COLO668 (cell line): ENCODE measurements at regions not wholly inside any gene's neighbourhood (a gene's known extent, or its start where the extent isn't known, plus 50 kb on each side); places are given as distances from the start of the nearest gene placed in this dataset.
A peak's percentile ranks its signal among the peaks of the same experiment; 100 is the strongest.

Source experiments
- DNase-seq: peaks from one replicate; lab custom pipeline; 2025; ENCODE audit not compliant: unreplicated experiment; lab: John Stamatoyannopoulos, UW

DNA sequence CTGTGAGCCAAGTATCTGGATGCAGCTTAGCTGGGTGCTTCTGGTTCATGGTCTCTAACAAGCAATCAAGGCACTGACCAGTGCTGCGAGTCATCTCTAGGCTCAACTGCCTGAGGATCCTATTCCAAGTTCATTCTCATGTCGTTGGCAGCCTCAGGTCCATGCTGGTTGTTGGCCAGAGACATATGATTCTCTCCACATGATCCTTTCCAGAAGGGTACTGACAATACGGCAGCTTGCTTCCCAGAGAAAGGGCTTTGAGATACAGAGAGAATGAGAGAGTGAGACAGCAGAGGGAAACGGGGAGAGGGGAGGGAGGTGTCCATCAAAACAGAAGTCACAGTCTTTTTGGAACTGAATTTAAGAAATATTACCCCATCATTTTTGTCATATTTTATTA lies 405.6 kb downstream of the XPNPEP1 start:
- DNase-seq, result no peak

DNA sequence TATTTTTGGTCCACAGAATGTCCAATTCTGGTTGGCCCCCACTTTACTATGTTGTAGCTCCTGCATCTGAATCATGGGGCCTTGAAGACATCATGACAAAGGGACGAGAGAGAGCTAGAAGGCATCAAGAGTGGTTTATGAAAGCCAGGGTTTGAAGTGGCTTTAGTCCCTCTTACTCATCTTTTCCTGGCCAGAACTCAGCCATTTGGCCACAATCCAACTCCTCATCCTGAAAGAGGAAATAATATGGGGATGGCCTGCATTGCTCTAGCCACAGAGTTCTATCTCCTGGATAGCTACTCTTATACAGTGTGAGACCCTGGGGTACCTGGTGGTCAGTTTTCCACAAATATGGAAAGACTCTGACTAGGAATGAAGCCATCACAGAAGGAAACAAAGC lies 418.9 kb downstream of the XPNPEP1 start:
- no peak for DNase-seq

DNA sequence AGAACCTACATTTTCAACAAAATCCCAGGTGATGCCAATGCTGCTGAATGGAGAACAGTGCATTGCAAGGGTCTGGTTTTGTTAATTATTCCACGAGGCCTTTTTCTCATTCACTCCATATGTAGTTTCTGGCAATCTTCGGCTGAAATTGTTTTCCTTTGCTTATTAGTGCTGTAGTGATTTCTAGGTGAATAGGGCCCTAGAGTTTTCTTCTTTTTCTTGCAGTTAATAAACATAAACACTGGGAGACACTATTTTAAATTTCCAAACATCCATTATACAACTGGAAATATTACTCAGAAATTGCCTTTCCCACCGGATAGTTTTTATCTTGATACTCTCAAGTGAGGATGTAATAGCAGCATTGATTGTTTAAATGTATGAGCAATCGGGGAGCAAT lies 435.6 kb downstream of the XPNPEP1 start:
- DNase-seq, result no peak

DNA sequence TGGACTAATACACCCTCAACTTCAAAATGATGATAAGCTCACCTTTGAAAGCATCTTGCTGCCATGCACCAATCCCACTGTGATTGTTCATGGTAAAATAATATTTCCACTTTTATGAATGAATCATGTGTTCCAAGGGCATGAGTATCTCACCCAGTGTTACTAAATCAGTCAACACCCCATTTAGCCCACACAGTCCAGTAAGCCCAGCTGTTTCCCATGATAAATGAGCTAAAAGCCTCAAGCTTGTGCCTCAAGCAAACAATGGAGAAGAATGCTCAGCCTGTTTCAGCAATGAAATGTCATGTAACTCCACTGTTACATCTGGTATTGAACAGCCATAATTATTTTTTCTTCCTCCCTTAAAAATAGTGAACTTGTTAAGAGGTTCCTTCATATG lies 442.5 kb downstream of the XPNPEP1 start:
- no peak for DNase-seq

DNA sequence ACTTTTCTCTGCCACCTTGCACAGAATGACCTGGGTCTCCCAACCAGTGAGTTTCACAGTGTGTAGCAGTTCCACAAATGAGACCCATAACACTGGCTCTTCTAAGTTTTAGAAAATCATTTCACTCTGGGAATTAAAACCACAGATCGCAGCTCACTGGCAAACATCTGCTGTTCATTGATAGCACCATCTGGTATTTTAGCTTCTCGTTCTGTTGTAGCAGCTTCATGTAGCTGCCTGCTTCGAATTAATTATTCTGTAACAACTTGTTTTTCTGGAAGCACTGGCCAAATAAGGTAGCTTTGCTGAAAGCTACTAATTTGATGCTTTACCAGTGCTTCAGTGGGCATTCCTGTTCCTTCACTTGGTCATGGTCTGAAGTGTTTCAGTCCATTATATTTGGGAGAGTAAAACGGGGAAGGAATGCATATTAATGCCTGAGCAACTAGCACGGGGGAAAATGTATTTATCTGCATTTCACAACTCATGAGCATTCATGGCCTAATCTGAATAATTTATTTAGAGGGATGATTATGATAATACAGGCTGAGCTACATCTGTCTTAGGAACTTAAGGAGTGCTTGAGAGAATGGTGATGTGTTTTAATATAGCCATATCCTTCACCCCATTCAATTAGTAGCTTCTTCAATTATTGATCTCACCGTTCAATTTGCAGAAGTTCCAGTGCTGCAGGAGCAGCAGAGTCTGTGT lies 447.4 kb downstream of the XPNPEP1 start:
- no peak for DNase-seq

DNA sequence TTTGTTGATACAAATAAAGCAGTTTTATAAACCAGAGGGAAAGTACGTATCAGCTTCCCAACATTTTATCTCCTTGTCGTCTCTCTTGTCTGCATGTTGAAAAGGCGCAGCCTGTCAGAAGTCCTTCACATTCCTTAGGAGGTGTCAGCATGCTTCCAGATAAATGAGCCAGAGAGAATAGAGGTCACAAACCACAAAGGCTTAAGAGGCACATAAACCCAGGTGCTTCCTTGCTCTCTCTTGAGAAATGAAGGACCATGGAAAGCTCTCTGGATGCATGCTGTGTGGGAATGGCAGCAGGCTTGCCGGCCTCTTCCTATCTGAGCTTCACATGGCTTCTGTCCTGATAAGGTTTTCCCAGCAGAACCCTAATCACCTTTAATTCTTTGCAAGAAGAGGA lies 448.5 kb downstream of the XPNPEP1 start:
- DNase-seq, result no peak

DNA sequence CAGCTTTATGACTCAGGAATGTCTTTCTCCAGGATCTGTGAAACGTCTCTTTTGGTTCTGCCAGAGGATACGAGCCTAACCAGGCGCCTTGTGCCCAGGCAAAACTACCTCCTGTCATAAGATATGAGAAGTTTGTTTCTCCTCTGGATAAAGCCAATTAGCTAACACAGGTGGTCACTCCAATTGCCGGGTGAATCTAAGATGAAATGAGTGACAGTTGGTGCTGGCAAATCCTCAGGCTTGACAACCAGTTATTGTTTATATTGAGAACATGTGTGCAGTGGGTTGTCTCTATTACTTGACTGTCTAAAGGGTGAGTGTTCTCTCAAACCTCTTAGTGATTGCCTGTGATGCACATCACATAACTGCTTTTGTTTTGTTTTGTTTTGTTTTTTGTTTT lies 449.1 kb downstream of the XPNPEP1 start:
- DNase-seq, result no peak

DNA sequence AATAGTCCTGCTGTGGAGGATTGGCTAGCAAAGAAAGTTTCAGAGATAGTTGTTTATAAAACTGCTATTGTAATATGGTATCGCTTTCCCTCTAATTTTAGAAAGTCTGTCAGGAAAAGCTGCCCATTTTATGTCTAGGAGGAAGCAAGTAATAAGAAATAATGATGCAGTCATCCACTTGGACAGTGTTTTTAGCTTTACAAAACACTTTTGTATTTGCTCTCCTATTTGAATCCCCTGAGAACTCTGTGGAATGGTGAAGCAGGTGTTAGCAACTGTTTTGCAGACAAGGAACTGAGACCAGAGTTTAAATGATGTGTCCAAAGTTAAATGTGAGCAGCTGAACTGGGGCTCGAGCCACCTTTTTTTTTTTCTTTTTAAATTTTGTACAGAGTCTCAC lies 455.8 kb downstream of the XPNPEP1 start:
- no peak for DNase-seq

DNA sequence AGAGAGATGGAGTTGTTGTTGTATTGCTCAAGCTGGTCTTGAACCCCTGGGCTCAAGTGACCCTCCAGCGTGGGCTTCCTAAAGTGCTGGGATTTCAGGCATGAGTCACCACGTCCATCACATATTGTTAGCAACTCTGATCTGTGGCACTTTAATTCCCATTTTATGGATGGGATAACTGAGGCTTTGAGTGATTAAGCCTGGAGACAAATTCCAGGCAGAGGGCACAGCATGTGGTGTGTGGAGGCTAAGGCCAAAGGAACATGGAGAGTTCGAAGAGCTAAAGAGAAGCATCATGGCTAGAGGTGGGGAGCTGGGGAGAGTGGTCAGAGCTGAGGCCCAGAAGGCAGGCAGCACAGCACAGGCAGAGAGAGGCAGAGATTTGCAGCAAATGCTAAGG lies 458.4 kb downstream of the XPNPEP1 start:
- DNase-seq, result no peak

DNA sequence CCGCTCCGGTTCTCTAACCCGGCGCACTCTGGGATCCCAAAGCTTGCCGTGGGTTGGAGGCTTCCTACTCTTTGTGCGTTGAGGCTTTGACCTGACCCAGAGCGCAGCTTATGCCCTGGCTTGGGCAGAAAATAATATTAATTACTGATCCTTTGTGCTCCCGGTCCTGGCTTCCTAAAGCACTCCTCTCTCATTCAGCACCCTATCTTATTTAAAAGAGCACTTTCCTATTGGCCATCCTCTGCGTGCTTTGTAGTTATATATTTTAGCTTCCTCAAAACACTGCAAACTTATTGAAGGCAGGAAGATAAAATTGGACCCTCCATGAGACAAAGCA lies 466.0 kb downstream of the XPNPEP1 start:
- DNase-seq, result no peak

DNA sequence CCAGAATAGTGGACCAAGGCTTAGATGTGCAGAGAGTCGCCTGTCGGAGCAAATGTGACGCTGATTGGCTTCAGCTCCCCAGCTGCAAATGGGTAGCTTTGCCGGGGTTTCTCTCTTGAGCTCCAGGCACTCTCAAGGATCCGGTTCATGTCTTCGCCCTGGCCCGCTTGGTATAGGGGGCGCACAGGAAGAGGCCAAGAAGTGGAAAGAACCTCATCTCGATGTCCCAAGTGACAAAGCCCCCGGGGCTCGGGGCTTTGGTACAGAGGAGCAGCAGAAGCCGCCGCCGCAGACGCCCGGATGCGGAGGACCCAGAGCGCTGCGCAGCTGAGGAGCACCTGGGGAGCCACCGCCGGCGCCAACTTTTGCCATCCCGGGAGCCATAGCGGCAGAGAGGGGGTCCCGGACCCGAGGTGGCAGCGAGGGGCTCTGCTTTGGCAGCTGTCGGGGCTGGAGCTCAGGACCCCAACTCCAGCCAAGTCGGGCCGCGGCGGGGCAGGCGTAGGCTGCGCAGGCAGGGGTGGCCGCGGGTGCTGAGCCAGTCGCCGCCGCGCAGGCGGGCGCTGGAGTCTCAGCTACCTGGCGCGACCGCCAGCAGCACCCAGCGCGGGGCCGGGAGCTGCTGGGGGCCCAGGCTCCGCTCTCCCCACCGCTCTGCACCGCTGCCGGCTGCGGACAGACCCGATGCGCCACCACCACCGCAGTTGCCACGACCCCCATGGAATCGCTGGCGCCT lies 466.6 kb downstream of the XPNPEP1 start:
- no peak for DNase-seq

DNA sequence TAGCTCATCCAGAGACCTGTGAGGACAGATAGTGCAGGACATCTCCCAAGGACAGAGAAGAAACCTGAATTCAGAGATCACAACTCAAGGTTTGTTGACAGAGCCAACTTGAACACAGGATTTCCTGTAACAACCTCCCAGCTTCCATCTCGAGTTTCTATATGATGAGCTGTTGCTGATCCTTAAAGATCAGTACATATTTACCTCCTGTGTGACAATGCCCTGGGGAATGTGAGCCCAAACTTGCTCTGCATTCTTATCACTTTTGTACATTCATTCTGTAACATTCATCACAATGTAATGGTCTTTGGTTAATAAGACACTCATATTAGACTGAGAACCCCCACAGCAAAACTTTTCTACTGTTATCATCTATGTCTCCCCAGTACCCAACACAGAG lies 468.6 kb downstream of the XPNPEP1 start:
- DNase-seq, result no peak

DNA sequence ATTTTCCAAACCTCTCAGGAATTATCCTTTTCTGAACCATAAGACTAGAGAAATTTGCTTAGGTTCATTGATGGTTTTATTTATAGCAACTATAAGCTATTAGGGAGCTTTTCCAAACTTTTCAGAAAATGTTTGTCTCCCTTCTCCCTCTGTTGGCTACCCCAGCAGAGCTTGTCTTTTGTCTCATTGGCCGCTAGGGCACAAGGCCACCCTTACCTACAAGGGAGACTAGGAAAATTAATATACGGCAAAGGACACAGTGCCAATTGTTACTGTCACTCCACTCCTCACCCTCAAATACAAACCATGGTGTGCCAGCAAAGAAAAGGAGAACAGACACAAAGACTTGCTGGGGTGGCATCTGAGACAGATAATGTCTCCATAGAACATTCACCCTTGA lies 471.4 kb downstream of the XPNPEP1 start:
- no peak for DNase-seq

DNA sequence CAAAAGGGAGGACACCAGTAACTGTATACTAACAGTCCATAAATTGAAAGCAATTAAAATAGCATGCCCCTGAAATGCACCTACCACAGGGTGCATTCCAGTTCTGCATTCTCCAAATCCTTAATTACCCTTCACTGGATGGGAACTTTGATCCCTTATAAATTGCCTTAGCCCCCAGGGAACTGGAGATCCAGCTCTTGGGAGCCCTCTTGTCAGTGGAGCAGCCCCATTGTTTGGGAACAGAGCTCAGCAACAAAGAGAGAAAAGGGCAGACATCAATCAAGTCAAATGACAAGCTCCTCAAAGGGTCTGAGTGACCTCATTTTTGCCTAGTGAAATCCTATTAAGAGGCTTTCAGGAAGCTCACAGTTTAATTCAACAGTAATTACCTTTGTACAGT lies 472.6 kb downstream of the XPNPEP1 start:
- peak; percentile 3 for DNase-seq

DNA sequence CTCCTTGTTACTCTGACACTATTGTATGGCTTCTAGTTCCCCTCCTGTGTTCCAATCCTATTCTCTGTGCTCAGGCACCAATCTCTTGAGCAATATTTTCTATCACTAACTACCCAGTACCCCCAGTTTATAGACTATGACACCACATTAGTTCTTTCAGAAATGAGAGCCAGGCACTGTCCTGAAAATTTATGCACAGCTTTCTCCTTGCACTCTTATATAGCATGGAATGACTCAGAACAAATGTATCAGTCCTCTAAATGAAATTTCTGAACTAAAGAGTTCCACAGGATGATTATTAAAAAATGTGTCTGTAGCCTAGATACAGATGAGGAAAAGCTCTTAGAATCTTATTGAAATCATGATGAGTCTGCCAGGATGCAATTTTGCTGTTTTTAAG lies 489.9 kb downstream of the XPNPEP1 start:
- DNase-seq, result no peak

DNA sequence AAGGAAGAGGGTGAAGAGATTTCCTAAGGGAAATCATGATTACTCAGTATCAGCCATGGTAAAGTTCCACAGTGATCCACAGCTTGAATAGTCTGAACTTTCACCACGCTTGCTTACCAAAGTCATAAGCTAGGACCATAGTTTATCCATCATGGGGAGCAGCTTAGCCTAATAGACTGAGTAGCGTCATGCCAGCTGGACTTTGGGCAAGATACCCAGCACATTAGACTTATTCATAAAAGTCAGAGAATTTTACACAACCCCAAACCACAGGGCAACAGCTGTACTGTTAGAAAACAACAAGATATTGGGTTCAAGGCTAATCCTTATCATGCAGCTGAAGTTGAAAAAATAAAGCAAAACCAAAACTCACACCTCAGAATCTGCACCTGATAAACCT lies 491.0 kb downstream of the XPNPEP1 start:
- no peak for DNase-seq

DNA sequence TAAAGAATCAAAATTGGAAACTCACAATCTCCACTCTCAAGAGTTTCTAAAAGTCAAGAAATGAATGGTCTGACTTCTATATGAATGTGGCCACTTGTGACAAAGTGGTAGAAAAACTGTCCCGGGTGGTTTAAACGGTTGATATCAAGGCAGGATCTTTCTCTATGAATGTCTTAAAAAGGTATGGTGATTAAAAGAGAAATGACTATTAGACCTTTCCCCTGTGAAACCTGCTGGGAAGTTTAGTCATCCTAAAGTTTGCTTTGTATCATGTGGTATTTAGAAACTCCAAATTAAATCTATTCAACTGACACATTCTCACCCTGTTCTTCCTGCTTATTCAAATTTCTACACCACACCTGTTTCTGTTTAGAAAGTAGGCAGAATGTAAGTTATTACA lies 492.5 kb downstream of the XPNPEP1 start:
- no peak for DNase-seq

DNA sequence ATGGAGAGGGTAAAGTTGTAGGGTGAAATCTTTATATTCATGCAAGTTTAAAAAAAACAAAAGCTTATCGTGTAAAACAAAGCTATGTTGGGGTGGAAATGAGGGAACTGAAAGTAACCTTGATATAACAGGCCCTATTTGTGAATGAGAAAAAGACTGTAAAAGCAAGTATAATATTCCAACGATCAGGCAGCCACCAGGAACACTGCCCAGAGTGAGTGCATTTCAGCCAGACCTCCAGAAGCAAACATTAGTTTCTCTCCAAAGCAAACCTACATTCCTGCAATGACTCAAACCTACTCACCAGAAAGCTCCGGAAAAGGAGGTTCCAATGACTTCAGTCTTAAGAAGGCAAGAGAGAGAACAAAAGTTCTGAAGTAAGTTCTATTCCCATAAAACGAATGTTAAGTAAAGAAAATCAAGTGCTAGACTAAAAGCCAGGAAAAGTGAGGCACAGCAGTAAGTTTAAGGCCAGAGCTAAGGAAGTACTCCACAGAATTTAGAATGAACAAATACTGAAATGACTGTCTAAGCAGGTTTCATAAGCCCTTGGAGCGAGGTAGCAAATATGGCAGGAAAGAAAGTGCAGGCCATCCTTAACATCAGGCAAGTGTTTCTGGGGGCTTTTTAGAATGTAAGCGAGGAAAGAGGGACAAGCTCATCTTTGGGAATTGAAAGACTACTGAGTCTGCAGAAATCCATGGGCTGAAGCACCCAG lies 493.1 kb downstream of the XPNPEP1 start:
- no peak for DNase-seq

DNA sequence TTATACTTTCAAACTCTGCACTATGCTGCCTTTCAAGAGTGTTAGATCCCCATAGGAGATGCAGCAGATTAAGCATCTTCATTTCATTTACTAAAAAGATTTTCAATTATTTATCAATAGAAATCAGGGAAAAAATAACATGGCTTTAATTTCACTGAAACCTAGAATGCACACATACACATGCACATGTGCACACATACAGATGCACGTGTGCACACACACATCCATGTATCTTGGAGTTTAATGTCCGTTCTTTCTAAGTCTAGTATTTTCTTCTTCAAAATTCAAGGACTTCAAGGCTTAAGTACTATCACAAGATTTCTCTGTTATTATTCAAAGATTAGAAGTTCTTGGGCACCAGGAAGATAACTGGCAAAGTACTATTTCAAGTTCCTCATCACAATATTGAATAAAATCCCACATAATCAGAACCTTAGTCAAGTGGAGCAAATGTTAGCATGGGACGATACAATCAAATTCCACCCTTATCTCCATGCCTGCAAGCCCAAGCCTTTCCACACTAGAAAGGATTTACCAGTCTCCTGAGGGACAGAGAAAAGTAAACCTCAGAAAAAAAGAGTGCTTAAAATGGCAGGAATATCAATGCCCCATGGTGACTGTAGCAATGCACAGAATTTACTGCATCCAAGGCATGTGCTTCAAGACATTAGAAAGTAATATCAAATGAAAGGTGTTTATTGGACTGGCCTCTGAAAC lies 494.4 kb downstream of the XPNPEP1 start:
- DNase-seq, result no peak

DNA sequence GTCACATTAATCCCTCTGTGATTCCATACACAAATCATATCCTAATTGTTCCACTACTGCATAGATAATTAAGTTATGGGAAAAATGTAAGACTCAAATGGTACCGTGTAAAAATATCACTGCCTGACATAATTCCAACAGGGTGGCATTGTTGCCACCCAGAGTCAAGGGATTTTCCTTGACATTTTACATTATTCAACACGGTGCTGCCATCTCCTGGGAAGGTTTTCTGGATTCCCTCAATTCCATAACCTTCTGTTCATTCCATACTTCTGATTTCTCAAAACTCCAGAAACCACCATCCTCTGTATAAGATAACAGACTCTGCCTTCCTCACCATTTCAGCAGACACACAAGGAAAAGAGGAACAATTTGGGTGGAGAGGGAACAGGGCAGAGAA lies 495.9 kb downstream of the XPNPEP1 start:
- no peak for DNase-seq

DNA sequence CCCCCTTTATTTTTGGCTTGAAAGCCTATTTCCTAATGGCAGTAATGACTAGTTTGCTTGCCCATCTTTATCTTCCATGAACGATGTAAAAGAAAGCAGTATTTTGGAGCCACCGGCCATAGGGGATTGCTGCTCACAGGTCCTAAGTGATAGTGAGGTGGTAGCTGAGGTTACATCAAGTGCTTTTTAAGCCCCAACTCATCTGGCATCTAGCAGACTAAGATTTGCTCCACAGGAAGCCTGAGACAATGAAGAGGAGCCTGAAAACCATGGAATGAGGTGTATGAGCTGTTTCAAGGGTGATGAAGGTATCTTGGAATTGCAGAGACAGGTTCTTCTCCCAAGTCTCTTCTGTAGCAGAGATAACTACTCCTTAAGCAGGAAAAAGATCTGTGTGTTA lies 496.3 kb downstream of the XPNPEP1 start:
- no peak for DNase-seq

DNA sequence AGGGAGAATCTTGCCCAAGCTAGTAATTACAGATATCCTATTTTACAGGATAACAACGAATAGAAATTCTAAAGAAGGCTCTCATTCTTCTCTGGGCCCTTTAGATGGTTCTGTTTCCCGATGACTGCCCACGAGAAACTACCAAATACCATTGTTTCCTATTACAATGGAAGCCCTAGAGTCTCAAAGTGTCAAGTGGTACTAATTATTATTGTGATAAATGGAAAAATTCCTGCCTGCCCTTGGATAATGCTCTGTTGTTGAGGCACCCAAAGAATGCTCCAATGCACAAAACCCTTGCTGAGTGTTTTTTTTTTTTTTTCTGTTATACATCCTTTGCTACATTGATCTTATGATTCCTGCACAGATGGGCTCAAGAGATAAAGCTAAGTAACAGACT lies 504.5 kb downstream of the XPNPEP1 start:
- DNase-seq, result no peak
